SH-SY5Y (cell line): ENCODE measurements at regions not wholly inside any gene's neighbourhood (a gene's known extent, or its start where the extent isn't known, plus 50 kb on each side); places are given as distances from the start of the nearest gene placed in this dataset.

ENCODE experiments used
- GATA2 ChIP-seq: IDR thresholded peaks from 2 replicates; pipeline ENCODE4 v1.6.1; 2011; ENCODE audit warnings: mild to moderate bottlenecking, low read depth, low read length
- GATA3 ChIP-seq: IDR thresholded peaks from 2 replicates; pipeline ENCODE4 v1.6.1; 2011; ENCODE audit warnings: low read depth, mild to moderate bottlenecking, low read length, moderate library complexity

- TF ChIP-seq GATA2: no peak
- TF ChIP-seq GATA3: no peak
Measured at GRCh38 chr11:116062129-116062489, 557.9 kb upstream of the CADM1 start.
